GM19455 (cell line): ENCODE measurements at regions not wholly inside any gene's neighbourhood (a gene's known extent, or its start where the extent isn't known, plus 50 kb on each side); places are given as distances from the start of the nearest gene placed in this dataset.

ENCODE experiments used
- ATAC-seq: cut with Tn5 transposase; IDR thresholded peaks from one replicate; pipeline ENCODE4 v1.9.1; 2021; ENCODE audit not compliant: unreplicated experiment

- ATAC-seq: no peak
These were observed 231.5 kb downstream of the LOXHD1 start for GRCh38 chr18:46425511-46425910.

- no peak for ATAC-seq
These were observed 230.9 kb downstream of the LOXHD1 start for GRCh38 chr18:46426021-46426678.

GRCh38 chr18:46426679-46427047 lies 230.4 kb downstream of the LOXHD1 start:
- ATAC-seq: no peak
